HG03354 (cell line): ENCODE measurements at regions not wholly inside any gene's neighbourhood (a gene's known extent, or its start where the extent isn't known, plus 50 kb on each side); places are given as distances from the start of the nearest gene placed in this dataset.

Source experiments
- ATAC-seq: cut with Tn5 transposase; IDR thresholded peaks from one replicate; pipeline ENCODE4 v1.9.1; 2021; ENCODE audit warnings: mild to moderate bottlenecking; ENCODE audit not compliant: unreplicated experiment, poor library complexity, severe bottlenecking

GRCh38 chr10:111481866-111482265, 405.0 kb downstream of the ADRA2A start:
- no peak for ATAC-seq

- ATAC-seq, result no peak
These were observed 405.9 kb downstream of the ADRA2A start for GRCh38 chr10:111482621-111483216.

- ATAC-seq, result no peak
These were observed 408.9 kb downstream of the ADRA2A start for GRCh38 chr10:111485767-111486166.

DNA sequence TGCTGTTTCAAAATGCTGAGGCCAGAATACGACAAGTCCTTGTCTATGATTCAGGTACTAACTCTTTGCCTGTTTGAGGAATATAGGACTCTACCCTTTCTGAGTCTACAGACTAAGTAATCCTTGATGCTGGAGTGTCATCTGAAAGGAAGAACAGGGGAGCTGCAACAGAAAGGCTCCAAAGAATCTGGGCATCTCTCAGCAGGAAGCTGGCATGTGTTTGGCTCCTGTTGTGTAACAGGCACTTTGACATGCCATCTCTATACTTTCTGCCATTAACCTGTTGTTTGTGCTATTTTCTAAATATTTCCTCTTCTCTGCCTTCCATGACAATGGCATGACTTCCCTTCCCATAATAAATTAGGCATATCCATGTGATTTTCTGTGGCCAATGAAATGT, 409.5 kb downstream of the ADRA2A start:
- no peak for ATAC-seq

DNA sequence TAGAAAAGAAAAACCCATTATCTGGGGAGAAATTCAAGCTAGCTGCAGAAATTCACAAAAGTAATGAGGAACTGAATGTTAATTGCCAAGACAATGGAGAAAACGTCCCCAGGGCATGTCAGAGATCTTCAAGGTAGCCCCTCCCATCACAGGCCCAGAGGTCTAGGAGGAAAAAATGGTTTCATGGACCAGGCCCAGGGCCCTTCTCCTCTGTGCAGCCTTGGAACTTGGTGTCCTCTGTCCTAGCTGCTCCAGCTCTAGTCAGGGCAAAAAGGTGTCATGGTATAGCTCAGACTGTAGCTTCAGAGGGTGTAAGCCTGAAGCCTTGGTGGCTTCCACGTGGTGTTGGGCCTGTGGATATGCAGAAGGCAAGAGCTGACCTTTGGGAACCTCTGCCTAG, 411.8 kb downstream of the ADRA2A start:
- ATAC-seq, result no peak

DNA sequence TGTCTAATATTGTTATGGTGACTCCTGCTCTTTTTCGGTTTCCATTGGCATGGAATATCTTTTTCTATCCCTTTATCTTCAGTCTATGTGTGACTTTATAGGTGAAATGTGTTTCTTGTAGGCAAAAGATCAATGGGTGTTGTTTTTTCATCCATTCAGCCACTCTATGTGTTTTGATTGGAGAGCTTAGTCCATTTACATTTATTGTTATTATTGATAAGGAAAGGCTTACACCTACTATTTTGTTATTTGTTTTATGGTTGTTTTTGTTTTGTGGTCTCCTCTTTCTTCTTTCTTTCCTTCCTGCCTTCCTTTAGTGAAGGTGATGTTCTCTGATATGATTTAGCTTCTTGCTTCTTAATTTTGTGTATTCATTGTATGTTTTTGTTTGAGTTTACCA, 414.3 kb downstream of the ADRA2A start:
- no peak for ATAC-seq

GRCh38 chr10:111493024-111493625, 416.3 kb downstream of the ADRA2A start:
- ATAC-seq, result no peak

DNA sequence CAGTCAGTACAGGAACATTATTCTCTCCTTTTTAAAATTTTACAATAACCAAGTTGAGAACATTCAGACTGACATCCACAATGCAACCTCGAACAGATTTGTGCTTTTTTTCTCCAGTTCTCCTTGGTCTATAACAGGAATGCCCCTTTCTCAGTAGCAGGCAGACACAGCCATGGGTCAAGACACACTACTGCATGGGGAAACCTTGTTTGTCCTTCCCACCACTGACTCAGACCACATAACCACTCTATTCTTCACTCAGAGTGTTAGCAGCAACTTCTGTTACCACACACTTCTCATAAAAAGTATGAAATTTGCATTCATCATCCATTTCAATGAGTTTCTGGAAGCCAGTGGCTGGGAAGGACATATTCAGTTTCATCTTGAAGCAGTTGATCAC, 421.7 kb downstream of the ADRA2A start:
- ATAC-seq, result no peak

DNA sequence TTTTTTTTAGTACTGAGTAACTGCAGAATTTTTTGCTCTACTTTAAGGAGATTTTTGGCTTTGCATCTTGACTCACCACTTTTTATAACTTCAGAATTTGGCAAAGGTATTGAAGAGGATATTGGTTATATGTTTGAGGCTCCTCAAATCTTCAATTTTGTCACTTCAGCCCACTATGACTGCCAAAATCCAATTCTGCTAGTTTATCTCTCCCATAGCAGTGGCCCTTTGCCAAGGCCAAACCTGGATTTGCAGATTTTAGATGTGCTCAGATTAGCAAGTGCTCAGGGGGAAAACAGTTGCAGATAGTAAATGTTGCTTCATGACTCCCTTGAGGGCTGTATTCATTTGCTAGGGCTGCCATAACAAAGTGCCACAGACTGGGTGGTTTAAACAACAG, 427.5 kb downstream of the ADRA2A start:
- no peak for ATAC-seq

DNA sequence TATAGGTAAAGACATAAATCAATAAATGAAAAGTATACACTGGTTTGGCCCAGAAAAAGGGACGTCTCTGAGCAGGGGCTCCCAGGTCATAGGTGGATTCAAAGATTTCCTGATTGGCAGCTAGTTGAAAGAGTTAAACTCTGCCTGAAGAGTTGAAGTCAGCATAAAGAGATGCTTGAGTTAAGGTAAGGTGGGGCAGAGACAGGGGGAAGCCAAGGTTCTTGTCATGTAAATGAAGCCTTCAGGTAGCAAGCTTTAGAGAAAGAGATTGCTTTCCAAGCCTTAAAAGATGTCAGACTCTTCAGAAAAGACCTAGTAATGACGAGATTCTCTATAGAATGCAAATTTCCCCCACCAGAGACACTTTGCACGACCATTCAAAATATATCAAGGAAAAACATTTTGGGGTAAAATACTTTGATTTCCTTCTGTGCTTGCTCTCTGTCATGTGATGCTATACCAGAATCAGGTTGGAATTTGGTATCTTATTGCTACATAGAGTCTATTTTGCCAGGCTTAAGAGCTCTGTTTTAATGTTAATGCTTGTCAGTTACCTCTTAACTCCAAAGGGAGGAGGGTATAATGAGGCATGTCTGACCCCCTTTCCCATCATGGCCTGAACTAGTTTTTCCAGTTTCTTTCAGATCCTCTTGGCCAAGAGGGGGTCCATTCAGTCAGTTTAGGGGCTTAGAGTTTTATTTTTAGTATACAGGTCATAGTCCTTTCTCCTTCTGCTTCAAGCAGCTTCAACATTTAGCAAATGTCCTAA, 429.6 kb downstream of the ADRA2A start:
- no peak for ATAC-seq

DNA sequence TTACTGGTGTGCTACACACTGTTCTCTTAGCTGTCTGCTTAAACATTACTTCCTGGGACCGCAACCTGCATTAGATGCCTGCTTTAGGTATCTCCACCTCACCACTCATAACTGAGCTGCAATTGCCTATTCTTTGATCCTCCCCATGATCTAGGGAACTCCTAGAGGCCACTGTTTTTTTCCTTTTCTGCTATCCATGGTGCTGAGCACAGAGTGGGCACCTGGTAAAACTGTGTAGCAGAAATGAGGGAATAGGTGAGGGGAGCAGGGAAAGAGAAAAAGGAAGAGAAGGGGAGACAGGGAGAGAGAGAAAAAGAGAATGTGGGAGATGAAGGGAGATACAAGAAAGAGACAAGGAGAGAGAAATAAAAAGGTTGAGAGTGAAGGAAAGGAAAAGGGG, 434.9 kb downstream of the ADRA2A start:
- ATAC-seq, result no peak

DNA sequence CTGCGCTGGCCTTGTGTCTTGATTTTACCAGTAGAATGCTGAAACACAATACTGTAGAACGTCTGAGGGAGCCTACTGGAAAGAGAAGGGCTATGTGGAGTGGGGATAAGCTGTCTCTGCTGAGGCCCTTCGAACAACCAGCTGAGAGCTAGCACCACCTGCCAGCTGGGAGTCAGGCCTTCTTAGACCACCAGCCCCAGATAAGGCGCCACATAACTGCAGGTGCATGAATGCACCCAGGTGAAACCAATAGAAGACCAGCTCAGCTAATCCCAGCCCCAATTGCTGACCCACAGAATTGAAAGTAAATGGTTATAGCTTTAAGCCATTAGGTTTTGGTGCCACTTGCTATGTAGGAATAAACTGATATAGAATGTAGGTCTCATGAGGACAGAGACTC, 438.4 kb downstream of the ADRA2A start:
- no peak for ATAC-seq

DNA sequence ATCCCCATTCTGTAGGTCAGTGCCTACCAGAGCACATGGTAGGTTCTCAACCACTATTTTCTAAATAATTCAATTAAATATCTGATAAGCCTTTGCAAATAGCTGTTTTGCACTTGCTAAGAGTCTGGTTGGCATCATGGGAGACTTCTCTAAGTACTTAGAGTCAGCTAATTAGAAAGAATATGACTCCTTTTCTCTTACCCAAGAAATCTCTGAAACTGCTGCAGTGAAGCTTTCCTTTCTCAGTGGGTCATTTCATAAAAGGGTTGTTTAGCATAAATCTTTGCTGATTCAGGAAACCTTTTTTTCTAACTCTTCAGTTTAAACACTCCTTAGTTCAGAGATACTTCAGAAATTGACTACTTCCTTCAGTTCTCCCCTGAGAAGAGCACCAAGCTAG, 438.9 kb downstream of the ADRA2A start:
- no peak for ATAC-seq

- ATAC-seq, result no peak
These were observed 439.3 kb downstream of the ADRA2A start for GRCh38 chr10:111516144-111516543.

DNA sequence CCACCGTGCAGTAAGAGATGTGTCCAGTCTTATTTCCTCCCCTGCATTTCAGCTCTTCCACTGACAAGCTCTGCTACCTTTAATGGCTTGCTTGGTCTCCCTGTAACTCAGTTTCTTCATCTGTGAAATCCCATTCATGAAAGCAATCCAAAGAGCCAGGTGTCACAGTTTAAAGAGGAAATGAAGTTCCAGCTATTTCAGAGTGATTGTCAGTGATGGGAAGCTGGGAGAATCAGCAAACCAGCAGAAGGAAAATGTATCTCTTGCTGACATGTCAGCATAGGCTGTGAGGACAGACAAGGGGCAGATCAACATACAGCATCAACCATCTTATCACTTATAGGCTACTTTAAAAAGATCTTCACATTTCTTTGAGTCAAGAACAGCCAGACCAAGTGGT, 445.3 kb downstream of the ADRA2A start:
- no peak for ATAC-seq

GRCh38 chr10:111522551-111522950, 445.7 kb downstream of the ADRA2A start:
- ATAC-seq, result no peak

- ATAC-seq, result no peak
These were observed 446.2 kb downstream of the ADRA2A start for GRCh38 chr10:111523016-111523415.

- ATAC-seq, result no peak
These were observed 447.3 kb downstream of the ADRA2A start for GRCh38 chr10:111524134-111524533.

DNA sequence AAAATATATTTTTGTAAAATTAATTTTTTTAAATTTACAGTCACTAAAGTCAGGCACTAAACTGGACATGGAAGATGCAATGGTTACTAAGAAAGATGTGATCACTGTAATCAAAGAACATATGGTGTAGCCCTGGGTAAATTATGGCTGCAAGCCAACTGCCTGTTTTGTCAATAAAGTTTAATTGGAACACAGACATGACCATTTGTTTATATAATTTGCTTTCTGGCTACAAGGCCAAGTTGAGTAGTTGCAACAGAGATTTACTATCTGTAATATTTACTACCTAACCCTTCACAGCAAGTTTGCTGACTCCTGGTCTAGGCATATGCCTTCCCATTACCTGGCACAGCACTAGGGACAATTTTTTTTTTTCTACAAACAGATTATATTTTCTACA, 448.9 kb downstream of the ADRA2A start:
- no peak for ATAC-seq

DNA sequence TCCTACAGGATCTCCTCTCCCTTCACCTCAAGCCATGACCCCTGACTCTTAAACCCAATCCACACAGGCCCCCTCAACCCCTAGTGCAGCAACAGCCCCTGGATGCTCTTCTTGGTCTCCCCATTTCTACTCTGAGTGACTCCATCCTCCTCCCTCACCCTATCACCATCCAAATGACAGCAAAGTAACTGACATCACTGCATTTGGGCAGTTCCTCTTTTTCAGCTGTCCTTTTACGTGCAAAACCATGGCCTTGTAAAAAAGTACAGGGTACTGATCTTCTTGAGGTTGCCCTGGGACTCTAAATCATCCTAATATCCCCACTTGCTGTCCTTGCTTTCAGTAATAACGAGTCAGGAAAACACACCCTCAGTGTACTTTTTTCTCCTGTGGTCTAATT, 454.9 kb downstream of the ADRA2A start:
- ATAC-seq, result no peak

- ATAC-seq, result no peak
These were observed 455.3 kb downstream of the ADRA2A start for GRCh38 chr10:111532139-111532538.
